ENCODE measurements at regions not wholly inside any gene's neighbourhood (a gene's known extent, or its start where the extent isn't known, plus 50 kb on each side); places are given as distances from the start of the nearest gene placed in this dataset.

DNA sequence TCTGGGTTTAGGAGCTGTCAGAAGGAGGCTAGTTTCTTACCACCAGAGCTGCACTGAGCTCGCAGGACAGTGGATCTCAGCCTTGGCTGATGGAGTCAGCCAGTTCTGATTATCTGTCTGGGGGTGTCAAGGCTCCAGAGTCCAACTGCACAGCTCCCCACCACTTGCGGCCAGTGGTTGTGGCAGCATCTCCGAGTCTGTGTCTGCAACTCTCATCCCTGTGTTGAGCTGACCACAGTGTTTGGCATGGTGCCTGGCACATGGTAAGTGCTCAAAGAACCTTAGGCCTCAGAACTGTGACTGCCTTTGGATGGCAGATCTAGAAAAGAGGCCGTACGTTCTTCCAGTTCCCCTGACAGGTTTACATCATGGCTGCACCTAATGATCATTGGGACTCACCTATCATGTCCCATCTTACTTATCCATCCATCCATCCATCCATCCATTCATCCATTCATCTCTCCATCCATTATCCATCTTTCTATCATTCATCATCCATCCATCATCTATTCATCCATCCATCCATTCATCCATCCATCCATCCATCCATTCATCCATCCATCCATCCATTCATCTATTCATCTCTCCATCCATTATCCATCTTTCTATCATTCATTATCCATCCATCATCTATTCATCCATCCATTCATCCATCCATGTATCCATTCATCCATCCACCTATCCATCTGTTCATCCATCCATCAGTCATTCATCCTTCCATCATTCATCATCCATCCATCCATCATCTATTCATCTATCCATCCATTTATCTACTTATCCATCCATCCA is 114.5 kb downstream of the CRYAA start:
- no peak for DNase-seq
- Histone ChIP-seq H3K27ac (ENCODE audit: low read depth, low read length) (no peak overlapping the region), H3K4me3 (ENCODE audit: low read length) (no peak overlapping the region), H3K9ac (ENCODE audit: extremely low read depth, low read length, poor library complexity, severe bottlenecking) (no peak overlapping the region), H3K4me1 (ENCODE audit: control insufficient read depth, insufficient read depth, low read length) (no peaks in the 10 kb centered on the region), H3K27me3 (ENCODE audit: control insufficient read depth, insufficient read depth, low read length, poor library complexity, severe bottlenecking) (no peaks in the 10 kb centered on the region), H3K36me3 (ENCODE audit: control insufficient read depth, insufficient read depth, low read length) (no peaks in the 10 kb centered on the region), H3K9me3 (ENCODE audit: control insufficient read depth, low read length) (no peaks in the 10 kb centered on the region)
- no peaks in the 10 kb centered on the region for H3K4me1 Mint-ChIP-seq
- TF ChIP-seq, protein P1, sequence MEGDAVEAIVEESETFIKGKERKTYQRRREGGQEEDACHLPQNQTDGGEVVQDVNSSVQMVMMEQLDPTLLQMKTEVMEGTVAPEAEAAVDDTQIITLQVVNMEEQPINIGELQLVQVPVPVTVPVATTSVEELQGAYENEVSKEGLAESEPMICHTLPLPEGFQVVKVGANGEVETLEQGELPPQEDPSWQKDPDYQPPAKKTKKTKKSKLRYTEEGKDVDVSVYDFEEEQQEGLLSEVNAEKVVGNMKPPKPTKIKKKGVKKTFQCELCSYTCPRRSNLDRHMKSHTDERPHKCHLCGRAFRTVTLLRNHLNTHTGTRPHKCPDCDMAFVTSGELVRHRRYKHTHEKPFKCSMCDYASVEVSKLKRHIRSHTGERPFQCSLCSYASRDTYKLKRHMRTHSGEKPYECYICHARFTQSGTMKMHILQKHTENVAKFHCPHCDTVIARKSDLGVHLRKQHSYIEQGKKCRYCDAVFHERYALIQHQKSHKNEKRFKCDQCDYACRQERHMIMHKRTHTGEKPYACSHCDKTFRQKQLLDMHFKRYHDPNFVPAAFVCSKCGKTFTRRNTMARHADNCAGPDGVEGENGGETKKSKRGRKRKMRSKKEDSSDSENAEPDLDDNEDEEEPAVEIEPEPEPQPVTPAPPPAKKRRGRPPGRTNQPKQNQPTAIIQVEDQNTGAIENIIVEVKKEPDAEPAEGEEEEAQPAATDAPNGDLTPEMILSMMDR (conservative IDR thresholded peaks at IDR 0.05): no peak
- peaks cover 2% of the 10 kb centered on the region for H3K27me3 Mint-ChIP-seq (ENCODE audit: insufficient read depth)
- 88 to 97% methylated on average over 5 of the region's 5 CpGs for WGBS, 2 experiments (ENCODE audit: insufficient coverage in 1 of 2, insufficient read length in 1 of 2)
- no peaks in the 10 kb centered on the region for H3K9me3 Mint-ChIP-seq
- H3K27ac Mint-ChIP-seq: no peak overlapping the region
- H3K36me3 Mint-ChIP-seq (ENCODE audit: low read depth): no peaks in the 10 kb centered on the region
- H3K4me3 Mint-ChIP-seq: no peak overlapping the region

DNA sequence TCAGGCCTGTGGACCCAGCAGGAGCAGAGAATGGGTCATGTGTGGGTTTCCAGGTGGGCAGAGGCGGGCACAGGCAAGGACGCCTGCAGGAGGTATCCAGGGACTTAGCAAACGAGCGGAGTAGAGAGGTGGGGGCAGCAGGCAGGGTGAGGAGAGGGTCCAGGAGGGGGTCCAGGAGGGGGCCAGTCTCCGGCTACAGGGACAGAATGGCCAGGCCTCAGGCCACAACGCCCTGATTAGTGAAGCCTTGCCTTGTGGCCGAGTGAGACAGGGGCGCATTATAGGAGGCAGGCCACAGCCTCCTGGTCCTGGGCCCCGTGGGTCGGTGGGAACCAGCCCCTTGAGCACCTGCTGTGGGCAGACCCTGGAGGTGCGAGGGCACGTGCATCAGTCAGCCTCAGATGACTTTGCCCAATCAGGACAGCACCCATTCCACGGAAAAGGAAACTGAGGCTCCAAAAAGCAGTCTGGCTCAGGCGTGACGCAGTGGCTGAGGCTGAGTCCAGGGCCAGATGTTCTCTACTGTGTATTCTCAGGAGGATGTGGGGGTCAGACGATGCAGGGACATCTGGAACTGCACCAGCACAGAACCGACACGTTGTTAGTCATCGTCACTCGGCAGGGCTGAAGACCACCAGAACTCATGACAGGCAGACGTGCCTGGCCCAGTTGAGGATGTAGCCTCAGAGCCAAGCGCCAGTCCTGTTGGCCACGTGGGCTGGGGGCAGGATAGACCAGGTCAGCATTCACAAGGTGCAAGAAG is 113.7 kb downstream of the CRYAA start:
- Mint-ChIP-seq H3K4me1 (no peaks in the 10 kb centered on the region), H3K27ac (no peak overlapping the region), H3K4me3 (no peak overlapping the region), H3K9me3 (no peaks in the 10 kb centered on the region), H3K36me3 (ENCODE audit: low read depth) (no peaks in the 10 kb centered on the region), H3K27me3 (ENCODE audit: insufficient read depth) (peaks cover 2% of the 10 kb centered on the region)
- Histone ChIP-seq H3K9me3 (ENCODE audit: control insufficient read depth, low read length) (no peaks in the 10 kb centered on the region), H3K27ac (ENCODE audit: low read depth, low read length) (no peak overlapping the region), H3K4me1 (ENCODE audit: control insufficient read depth, insufficient read depth, low read length) (no peaks in the 10 kb centered on the region), H3K9ac (ENCODE audit: extremely low read depth, low read length, poor library complexity, severe bottlenecking) (no peak overlapping the region), H3K27me3 (ENCODE audit: control insufficient read depth, insufficient read depth, low read length, poor library complexity, severe bottlenecking) (no peaks in the 10 kb centered on the region), H3K36me3 (ENCODE audit: control insufficient read depth, insufficient read depth, low read length) (no peaks in the 10 kb centered on the region), H3K4me3 (ENCODE audit: low read length) (no peak overlapping the region)
- WGBS, 2 experiments (ENCODE audit: insufficient coverage in 1 of 2, insufficient read length in 1 of 2): 91% methylated on average over 18 to 23 of the region's 23 CpGs
- TF ChIP-seq, protein P1 (conservative IDR thresholded peaks at IDR 0.05): no peak
- no peak for DNase-seq

DNA sequence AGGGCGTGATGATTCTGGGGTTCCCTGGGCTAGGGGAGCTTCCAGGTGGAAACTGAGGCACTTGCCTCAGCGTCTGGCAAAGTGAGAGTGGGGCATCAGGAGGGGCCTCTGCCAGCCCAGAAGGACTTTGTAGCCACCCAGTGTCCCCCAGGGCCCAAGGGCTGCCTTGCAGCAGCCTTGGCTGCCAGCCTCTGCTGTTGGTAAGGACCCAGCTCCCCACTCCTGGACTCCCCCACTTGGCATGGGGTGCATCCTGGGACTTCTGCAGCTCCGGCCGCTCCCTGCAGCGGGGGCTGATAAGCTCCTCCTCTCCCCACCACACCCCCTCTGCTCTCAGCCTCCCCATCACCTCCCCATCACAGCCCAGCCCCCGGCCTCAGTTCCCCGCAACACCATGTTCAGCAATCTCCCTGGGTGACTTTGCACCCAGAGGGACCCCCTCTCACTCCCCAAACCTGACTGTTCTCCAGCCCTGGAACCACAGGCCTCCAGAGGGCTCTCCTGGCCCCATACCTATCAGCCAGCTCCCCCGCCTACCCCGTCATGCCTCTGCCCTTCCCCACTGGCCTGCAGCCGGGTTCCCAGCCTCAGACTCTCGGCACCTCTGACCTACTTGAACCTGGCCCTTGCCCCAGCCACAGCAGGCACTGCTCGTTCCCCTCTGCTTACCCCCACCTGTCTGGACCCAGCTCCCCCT is 113.0 kb downstream of the CRYAA start:
- Mint-ChIP-seq H3K27ac (no peak overlapping the region), H3K4me3 (no peak overlapping the region), H3K4me1 (no peaks in the 10 kb centered on the region), H3K36me3 (ENCODE audit: low read depth) (no peaks in the 10 kb centered on the region), H3K9me3 (no peaks in the 10 kb centered on the region), H3K27me3 (ENCODE audit: insufficient read depth) (peaks cover 2% of the 10 kb centered on the region)
- TF ChIP-seq, protein P1 (conservative IDR thresholded peaks at IDR 0.05): no peak
- Histone ChIP-seq H3K36me3 (ENCODE audit: control insufficient read depth, insufficient read depth, low read length) (no peaks in the 10 kb centered on the region), H3K4me3 (ENCODE audit: low read length) (no peak overlapping the region), H3K27me3 (ENCODE audit: control insufficient read depth, insufficient read depth, low read length, poor library complexity, severe bottlenecking) (no peaks in the 10 kb centered on the region), H3K27ac (ENCODE audit: low read depth, low read length) (no peak overlapping the region), H3K9me3 (ENCODE audit: control insufficient read depth, low read length) (no peaks in the 10 kb centered on the region), H3K9ac (ENCODE audit: extremely low read depth, low read length, poor library complexity, severe bottlenecking) (no peak overlapping the region), H3K4me1 (ENCODE audit: control insufficient read depth, insufficient read depth, low read length) (no peaks in the 10 kb centered on the region)
- DNase-seq: peak; percentile 66
- 85 to 100% methylated on average over 1 to 12 of the region's 12 CpGs for WGBS, 2 experiments (ENCODE audit: insufficient coverage in 1 of 2, insufficient read length in 1 of 2)
